CD4-positive, CD25-positive, alpha-beta regulatory T cell (primary cell): ENCODE measurements at regions not wholly inside any gene's neighbourhood (a gene's known extent, or its start where the extent isn't known, plus 50 kb on each side); places are given as distances from the start of the nearest gene placed in this dataset.

Experiments used
- ATAC-seq, 2 donors: fragments of 150-1000 bp; cut with Tn5 transposase; one replicate each; pipeline ENCODE4 v1.10.0; 2021; ENCODE audit warnings: low read depth in 2 of 2, moderate number of reproducible peaks in 2 of 2, moderate library complexity in 1 of 2
- DNase-seq, 3 donors: peaks; one replicate each; pipeline versions ENCODE4 v3.0.0 to v3.0.0-alpha.2; 2012 to 2022; ENCODE audit warnings: mixed read lengths in 1 of 3
- H3K27ac ChIP-seq: one replicate; pipeline ENCODE4 v1.7.0; 2013; ENCODE audit warnings: mild to moderate bottlenecking, low read length; ENCODE audit not compliant: insufficient read depth, poor library complexity, severe bottlenecking
- H3K27me3 ChIP-seq: one replicate; pipeline ENCODE4 v1.7.0; 2013; ENCODE audit warnings: low read length; ENCODE audit not compliant: control insufficient read depth, insufficient read depth
- H3K36me3 ChIP-seq: one replicate; pipeline ENCODE4 v1.7.0; 2013; ENCODE audit warnings: mild to moderate bottlenecking, low read length, moderate library complexity; ENCODE audit not compliant: control insufficient read depth, insufficient read depth
- H3K4me1 ChIP-seq: 2 replicates; pipeline ENCODE4 v1.7.0; 2013; ENCODE audit warnings: mild to moderate bottlenecking, low read length; ENCODE audit not compliant: insufficient read depth, control insufficient read depth, poor library complexity, severe bottlenecking
- H3K4me3 ChIP-seq: one replicate; pipeline ENCODE4 v1.7.0; 2013; ENCODE audit warnings: low read depth, mild to moderate bottlenecking, low read length, moderate library complexity
- H3K9me3 ChIP-seq, 2 experiments: 1 replicate in 1 of 2; 2 replicates in 1 of 2; pipeline ENCODE4 v1.7.0; 2013; ENCODE audit warnings: low read length in 2 of 2, mild to moderate bottlenecking in 1 of 2, moderate library complexity in 1 of 2; ENCODE audit not compliant: control insufficient read depth in 2 of 2
- H3K27ac Mint-ChIP-seq, 3 donors: one replicate each; pipeline ENCODE4 v1.8.0; 2020 to 2022; ENCODE audit warnings: mild to moderate bottlenecking in 3 of 3, mixed read lengths in 3 of 3, moderate library complexity in 2 of 3
- H3K27me3 Mint-ChIP-seq: one replicate; pipeline ENCODE4 v1.8.0; 2022; ENCODE audit warnings: mild to moderate bottlenecking, mixed read lengths
- H3K36me3 Mint-ChIP-seq: one replicate; pipeline ENCODE4 v1.8.0; 2020; ENCODE audit warnings: mixed read lengths
- H3K4me1 Mint-ChIP-seq, 4 donors: one replicate each; pipeline ENCODE4 v1.8.0; 2020 to 2022; ENCODE audit warnings: mixed read lengths in 4 of 4, mild to moderate bottlenecking in 1 of 4
- H3K4me3 Mint-ChIP-seq, 4 donors: one replicate each; pipeline ENCODE4 v1.8.0; 2020 to 2022; ENCODE audit warnings: mild to moderate bottlenecking in 4 of 4, mixed read lengths in 4 of 4, moderate library complexity in 3 of 4
- H3K9me3 Mint-ChIP-seq, 7 donors: one replicate each; pipeline ENCODE4 v1.8.0; 2020 to 2022; ENCODE audit warnings: mixed read lengths in 7 of 7, mild to moderate bottlenecking in 3 of 7, moderate library complexity in 2 of 7

DNA sequence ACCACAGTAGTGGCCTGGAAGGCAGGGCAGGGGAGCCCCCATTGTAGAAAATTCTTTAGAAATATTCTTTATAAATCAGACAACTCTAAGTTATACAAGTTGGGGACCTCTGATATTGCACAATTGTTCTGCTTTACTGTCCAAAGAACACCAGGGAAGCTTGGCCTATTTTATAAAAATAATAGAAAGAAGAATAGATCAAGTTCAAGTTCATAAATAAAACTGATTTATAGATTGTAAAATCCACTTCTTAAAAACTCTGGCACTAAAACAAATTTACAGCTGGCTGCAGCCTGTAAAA is 55.0 kb upstream of the GALNT2 start:
- Mint-ChIP-seq H3K9me3 (no peaks in the 10 kb centered on the region), H3K27ac (no peak overlapping the region), H3K4me3 (no peak overlapping the region), H3K27me3 (peaks cover 11% of the 10 kb centered on the region), H3K4me1 (no peaks in the 10 kb centered on the region), H3K36me3 (no peaks in the 10 kb centered on the region)
- Histone ChIP-seq H3K27ac (no peak overlapping the region), H3K4me3 (no peak overlapping the region), H3K9me3 (no peaks in the 10 kb centered on the region), H3K4me1 (no peaks in the 10 kb centered on the region), H3K36me3 (no peaks in the 10 kb centered on the region), H3K27me3 (no peaks in the 10 kb centered on the region)
- DNase-seq: no peak
- no peak for ATAC-seq

GRCh38 chr1:230012741-230013140 is 54.3 kb upstream of the GALNT2 start:
- DNase-seq (no peak), ATAC-seq (no peak)
- Mint-ChIP-seq H3K9me3 (no peaks in the 10 kb centered on the region), H3K4me1 (no peaks in the 10 kb centered on the region), H3K27ac (no peak overlapping the region), H3K27me3 (peaks cover 17% of the 10 kb centered on the region), H3K4me3 (no peak overlapping the region), H3K36me3 (no peaks in the 10 kb centered on the region)
- H3K36me3 ChIP-seq: no peaks in the 10 kb centered on the region
- no peaks in the 10 kb centered on the region for H3K9me3 ChIP-seq
- no peak overlapping the region for H3K27ac ChIP-seq
- no peak overlapping the region for H3K4me3 ChIP-seq
- H3K4me1 ChIP-seq: no peaks in the 10 kb centered on the region
- no peaks in the 10 kb centered on the region for H3K27me3 ChIP-seq

- H3K27me3 Mint-ChIP-seq: peaks cover 21% of the 10 kb centered on the region
- no peaks in the 10 kb centered on the region for H3K36me3 Mint-ChIP-seq
- no peak overlapping the region for H3K4me3 Mint-ChIP-seq
- DNase-seq (no peak), ATAC-seq (no peak)
- H3K4me3 ChIP-seq: no peak overlapping the region
- H3K36me3 ChIP-seq: no peaks in the 10 kb centered on the region
- H3K27ac Mint-ChIP-seq: no peak overlapping the region
- no peaks in the 10 kb centered on the region for H3K9me3 Mint-ChIP-seq
- no peaks in the 10 kb centered on the region for H3K4me1 Mint-ChIP-seq
- no peak overlapping the region for H3K27ac ChIP-seq
- H3K9me3 ChIP-seq: no peaks in the 10 kb centered on the region
- H3K27me3 ChIP-seq: peaks cover 2% of the 10 kb centered on the region
- no peaks in the 10 kb centered on the region for H3K4me1 ChIP-seq
Measured at GRCh38 chr1:230016159-230016558, 50.9 kb upstream of the GALNT2 start.
